ENCODE measurements at regions not wholly inside any gene's neighbourhood (a gene's known extent, or its start where the extent isn't known, plus 50 kb on each side); places are given as distances from the start of the nearest gene placed in this dataset.
A peak's percentile ranks its signal among the peaks of the same experiment; 100 is the strongest.

- TF ChIP-seq, protein P1, sequence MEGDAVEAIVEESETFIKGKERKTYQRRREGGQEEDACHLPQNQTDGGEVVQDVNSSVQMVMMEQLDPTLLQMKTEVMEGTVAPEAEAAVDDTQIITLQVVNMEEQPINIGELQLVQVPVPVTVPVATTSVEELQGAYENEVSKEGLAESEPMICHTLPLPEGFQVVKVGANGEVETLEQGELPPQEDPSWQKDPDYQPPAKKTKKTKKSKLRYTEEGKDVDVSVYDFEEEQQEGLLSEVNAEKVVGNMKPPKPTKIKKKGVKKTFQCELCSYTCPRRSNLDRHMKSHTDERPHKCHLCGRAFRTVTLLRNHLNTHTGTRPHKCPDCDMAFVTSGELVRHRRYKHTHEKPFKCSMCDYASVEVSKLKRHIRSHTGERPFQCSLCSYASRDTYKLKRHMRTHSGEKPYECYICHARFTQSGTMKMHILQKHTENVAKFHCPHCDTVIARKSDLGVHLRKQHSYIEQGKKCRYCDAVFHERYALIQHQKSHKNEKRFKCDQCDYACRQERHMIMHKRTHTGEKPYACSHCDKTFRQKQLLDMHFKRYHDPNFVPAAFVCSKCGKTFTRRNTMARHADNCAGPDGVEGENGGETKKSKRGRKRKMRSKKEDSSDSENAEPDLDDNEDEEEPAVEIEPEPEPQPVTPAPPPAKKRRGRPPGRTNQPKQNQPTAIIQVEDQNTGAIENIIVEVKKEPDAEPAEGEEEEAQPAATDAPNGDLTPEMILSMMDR (IDR thresholded peaks at IDR 0.05; ENCODE audit: low read length): no peak
- TF ChIP-seq EZH2 (optimal IDR thresholded peaks at IDR 0.05; ENCODE audit: low read depth, low read length) (no peak), EZH2phosphoT487 (IDR thresholded peaks at IDR 0.05; ENCODE audit: low read length) (no peak)
- Histone ChIP-seq H3K4me2 (ENCODE audit: low read depth, low read length) (no peak overlapping the region), H3K27me3 (replicated peaks; ENCODE audit: insufficient read depth, low read length) (no peaks in the 10 kb centered on the region), H3K4me3 (ENCODE audit: low read length) (no peak overlapping the region), H3K36me3 (replicated peaks; ENCODE audit: insufficient read depth, low read length) (no peaks in the 10 kb centered on the region), H3K79me2 (ENCODE audit: low read length) (no peaks in the 10 kb centered on the region), H3F3A (ENCODE audit: insufficient read depth, low read length) (no peaks in the 10 kb centered on the region; the same call in 1 of the 2 replicates), H2AFZ (ENCODE audit: low read length) (no peak overlapping the region), H3K9me2 (replicated peaks; ENCODE audit: insufficient read depth, low read length) (no peaks in the 10 kb centered on the region), H3K9ac (ENCODE audit: low read length) (no peak overlapping the region), H3K4me1 (ENCODE audit: low read length) (no peaks in the 10 kb centered on the region), H4K20me1 (ENCODE audit: insufficient read depth, low read length) (no peaks in the 10 kb centered on the region), H3K9me3 (replicated peaks; ENCODE audit: insufficient read depth, low read length) (no peaks in the 10 kb centered on the region), H3K27ac (ENCODE audit: low read length) (no peak overlapping the region)
- no peak for DNase-seq
Measured at GRCh38 chr7:79876848-79877252, 257.8 kb upstream of the GNAI1 start.

- no peak for TF ChIP-seq EZH2 (optimal IDR thresholded peaks at IDR 0.05; ENCODE audit: low read depth, low read length)
- TF ChIP-seq EZH2phosphoT487 (IDR thresholded peaks at IDR 0.05; ENCODE audit: low read length): no peak
- TF ChIP-seq, protein P1 (IDR thresholded peaks at IDR 0.05; ENCODE audit: low read length): no peak
- DNase-seq: no peak
Measured at GRCh38 chr7:79874797-79875196, 259.8 kb upstream of the GNAI1 start.

GRCh38 chr7:79872176-79872575 lies 262.5 kb upstream of the GNAI1 start:
- H3F3A ChIP-seq (ENCODE audit: insufficient read depth, low read length): no peaks in the 10 kb centered on the region; the same call in 1 of the 2 replicates
- no peaks in the 10 kb centered on the region for H3K9me2 ChIP-seq (replicated peaks; ENCODE audit: insufficient read depth, low read length)
- H3K9ac ChIP-seq (ENCODE audit: low read length): no peak overlapping the region
- no peak for DNase-seq
- no peaks in the 10 kb centered on the region for H3K27me3 ChIP-seq (replicated peaks; ENCODE audit: insufficient read depth, low read length)
- H2AFZ ChIP-seq (ENCODE audit: low read length): no peak overlapping the region
- H3K4me1 ChIP-seq (ENCODE audit: low read length): no peaks in the 10 kb centered on the region
- H3K9me3 ChIP-seq (replicated peaks; ENCODE audit: insufficient read depth, low read length): no peaks in the 10 kb centered on the region
- H3K4me3 ChIP-seq (ENCODE audit: low read length): no peak overlapping the region
- no peak overlapping the region for H3K27ac ChIP-seq (ENCODE audit: low read length)
- no peak for TF ChIP-seq EZH2 (optimal IDR thresholded peaks at IDR 0.05; ENCODE audit: low read depth, low read length)
- TF ChIP-seq EZH2phosphoT487 (IDR thresholded peaks at IDR 0.05; ENCODE audit: low read length): no peak
- no peaks in the 10 kb centered on the region for H4K20me1 ChIP-seq (ENCODE audit: insufficient read depth, low read length)
- H3K79me2 ChIP-seq (ENCODE audit: low read length): no peaks in the 10 kb centered on the region
- H3K36me3 ChIP-seq (replicated peaks; ENCODE audit: insufficient read depth, low read length): no peaks in the 10 kb centered on the region
- no peak overlapping the region for H3K4me2 ChIP-seq (ENCODE audit: low read depth, low read length)

More at GRCh38 chr7:79874797-79875196, 259.8 kb upstream of the GNAI1 start:
- H3K79me2 ChIP-seq (ENCODE audit: low read length): no peaks in the 10 kb centered on the region
- no peaks in the 10 kb centered on the region for H4K20me1 ChIP-seq (ENCODE audit: insufficient read depth, low read length)
- H3K9me3 ChIP-seq (replicated peaks; ENCODE audit: insufficient read depth, low read length): no peaks in the 10 kb centered on the region
- H3K9ac ChIP-seq (ENCODE audit: low read length): no peak overlapping the region
- no peaks in the 10 kb centered on the region for H3K27me3 ChIP-seq (replicated peaks; ENCODE audit: insufficient read depth, low read length)
- H3K27ac ChIP-seq (ENCODE audit: low read length): no peak overlapping the region
- no peaks in the 10 kb centered on the region for H3K9me2 ChIP-seq (replicated peaks; ENCODE audit: insufficient read depth, low read length)
- no peaks in the 10 kb centered on the region; the same call in 1 of the 2 replicates for H3F3A ChIP-seq (ENCODE audit: insufficient read depth, low read length)
- H3K4me1 ChIP-seq (ENCODE audit: low read length): no peaks in the 10 kb centered on the region
- no peak overlapping the region for H3K4me2 ChIP-seq (ENCODE audit: low read depth, low read length)
- no peaks in the 10 kb centered on the region for H3K36me3 ChIP-seq (replicated peaks; ENCODE audit: insufficient read depth, low read length)
- H2AFZ ChIP-seq (ENCODE audit: low read length): no peak overlapping the region
- H3K4me3 ChIP-seq (ENCODE audit: low read length): no peak overlapping the region

GRCh38 chr7:79868010-79868409 lies 266.6 kb upstream of the GNAI1 start:
- Histone ChIP-seq H3K9me3 (replicated peaks; ENCODE audit: insufficient read depth, low read length) (no peaks in the 10 kb centered on the region), H3F3A (ENCODE audit: insufficient read depth, low read length) (no peaks in the 10 kb centered on the region; the same call in 1 of the 2 replicates), H3K9ac (ENCODE audit: low read length) (no peak overlapping the region), H3K9me2 (replicated peaks; ENCODE audit: insufficient read depth, low read length) (no peaks in the 10 kb centered on the region), H3K36me3 (replicated peaks; ENCODE audit: insufficient read depth, low read length) (no peaks in the 10 kb centered on the region), H2AFZ (ENCODE audit: low read length) (peak overlapping the region; percentile 46; the same call in 1 of the 2 replicates), H3K79me2 (ENCODE audit: low read length) (no peaks in the 10 kb centered on the region), H3K27me3 (replicated peaks; ENCODE audit: insufficient read depth, low read length) (no peaks in the 10 kb centered on the region), H3K4me2 (ENCODE audit: low read depth, low read length) (peak overlapping the region; percentile 12; the same call in 1 of the 2 replicates), H3K4me1 (ENCODE audit: low read length) (no peaks in the 10 kb centered on the region), H3K27ac (ENCODE audit: low read length) (no peak overlapping the region), H4K20me1 (ENCODE audit: insufficient read depth, low read length) (no peaks in the 10 kb centered on the region), H3K4me3 (ENCODE audit: low read length) (no peak overlapping the region)
- peak; percentile 27 for DNase-seq
- TF ChIP-seq, protein P1 (IDR thresholded peaks at IDR 0.05; ENCODE audit: low read length): no peak
- TF ChIP-seq EZH2 (optimal IDR thresholded peaks at IDR 0.05; ENCODE audit: low read depth, low read length) (no peak), EZH2phosphoT487 (IDR thresholded peaks at IDR 0.05; ENCODE audit: low read length) (no peak)
